Activated T-helper 2 cell treated with anti-CD3 and anti-CD28 coated beads, Interferon-gamma antibody, Interleukin-2, Interleukin-4, amounts not matched to agents 10 μg/mL and 5 μg/mL and 100 μg/mL, durations not matched to agents 14 hours and 24 hours and 36 hours (primary cell): ENCODE measurements at regions not wholly inside any gene's neighbourhood (a gene's known extent, or its start where the extent isn't known, plus 50 kb on each side); places are given as distances from the start of the nearest gene placed in this dataset.

Experiments
- DNase-seq: peaks from one replicate; pipeline ENCODE4 v3.0.0; 2021; ENCODE audit warnings: low spot score
- H3K27ac Mint-ChIP-seq: one replicate; pipeline ENCODE4 v1.8.0; 2021; ENCODE audit warnings: mixed read lengths
- H3K27me3 Mint-ChIP-seq: one replicate; pipeline ENCODE4 v1.8.0; 2021; ENCODE audit warnings: low read depth, mixed read lengths
- H3K36me3 Mint-ChIP-seq: one replicate; pipeline ENCODE4 v1.8.0; 2021; ENCODE audit warnings: low read depth, mixed read lengths
- H3K4me1 Mint-ChIP-seq: one replicate; pipeline ENCODE4 v1.8.0; 2021; ENCODE audit warnings: low read depth, mixed read lengths
- H3K4me3 Mint-ChIP-seq: one replicate; pipeline ENCODE4 v1.8.0; 2021; ENCODE audit warnings: low read depth, mild to moderate bottlenecking, moderate library complexity, mixed read lengths
- H3K9me3 Mint-ChIP-seq: one replicate; pipeline ENCODE4 v1.8.0; 2021; ENCODE audit warnings: mixed read lengths
- intact Hi-C: fragments of 100-400 bp; cut with micrococcal nuclease; formaldehyde crosslinking; loops from one replicate; pipeline ENCODE4 v1.15.1; 2023

- Mint-ChIP-seq H3K36me3 (no peaks in the 10 kb centered on the region), H3K27me3 (no peaks in the 10 kb centered on the region), H3K9me3 (no peaks in the 10 kb centered on the region), H3K27ac (no peak overlapping the region), H3K4me3 (no peak overlapping the region), H3K4me1 (no peaks in the 10 kb centered on the region)
- intact Hi-C loops: no loop called here
- no peak for DNase-seq
Measured at GRCh38 chr12:85573635-85574214, 262.5 kb downstream of the RASSF9 start.

GRCh38 chr12:85574291-85574690, 261.9 kb downstream of the RASSF9 start:
- no peak overlapping the region for H3K27ac Mint-ChIP-seq
- H3K4me1 Mint-ChIP-seq: no peaks in the 10 kb centered on the region
- DNase-seq: no peak
- intact Hi-C loops: no loop called here
- H3K9me3 Mint-ChIP-seq: no peaks in the 10 kb centered on the region
- no peaks in the 10 kb centered on the region for H3K27me3 Mint-ChIP-seq
- no peak overlapping the region for H3K4me3 Mint-ChIP-seq
- no peaks in the 10 kb centered on the region for H3K36me3 Mint-ChIP-seq

- no peak for DNase-seq
- Mint-ChIP-seq H3K27me3 (no peaks in the 10 kb centered on the region), H3K4me3 (no peak overlapping the region), H3K9me3 (no peaks in the 10 kb centered on the region), H3K4me1 (no peaks in the 10 kb centered on the region), H3K27ac (no peak overlapping the region), H3K36me3 (no peaks in the 10 kb centered on the region)
- intact Hi-C loops: loop anchor here (5.0 kb wide), 1 partner anchor 292 kb away; no protein-coding TSS in a partner anchor
Measured at GRCh38 chr12:85575120-85576096, 260.8 kb downstream of the RASSF9 start.

DNA sequence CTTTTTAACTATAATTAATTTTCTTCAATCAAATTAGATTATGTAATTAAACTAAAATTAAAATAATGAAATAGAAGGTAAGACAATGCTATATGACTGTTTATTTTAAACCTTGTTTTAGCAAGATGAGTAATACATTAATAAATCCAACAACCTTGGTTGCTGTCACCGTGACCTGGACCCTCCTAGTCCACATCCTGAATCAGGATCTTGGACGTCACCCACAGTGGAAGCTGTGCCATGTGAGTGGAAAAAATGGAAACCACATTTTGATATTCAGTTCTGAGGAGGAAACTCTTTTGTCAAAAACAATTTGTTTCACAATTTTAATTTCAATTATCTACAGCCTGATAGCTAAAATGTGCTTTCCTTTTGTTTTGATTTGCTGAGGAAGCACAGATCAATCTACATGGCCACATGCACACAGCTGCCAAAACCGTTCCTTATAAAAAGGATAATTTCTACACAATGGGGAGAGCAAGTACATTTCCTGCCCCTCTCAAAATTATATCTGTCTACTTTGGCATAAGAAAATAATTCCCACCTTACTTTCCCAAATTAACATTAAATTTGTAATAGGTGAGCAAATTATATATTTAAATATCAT, 255.5 kb downstream of the RASSF9 start:
- no peak for DNase-seq
- intact Hi-C loops: no loop called here
- Mint-ChIP-seq H3K4me3 (no peak overlapping the region), H3K9me3 (no peaks in the 10 kb centered on the region), H3K27me3 (no peaks in the 10 kb centered on the region), H3K27ac (no peak overlapping the region), H3K4me1 (no peaks in the 10 kb centered on the region), H3K36me3 (no peaks in the 10 kb centered on the region)

- intact Hi-C loops: no loop called here
- no peaks in the 10 kb centered on the region for H3K4me1 Mint-ChIP-seq
- no peak for DNase-seq
- no peaks in the 10 kb centered on the region for H3K27me3 Mint-ChIP-seq
- peaks cover 4% of the 10 kb centered on the region for H3K9me3 Mint-ChIP-seq
- H3K36me3 Mint-ChIP-seq: no peaks in the 10 kb centered on the region
- H3K27ac Mint-ChIP-seq: no peak overlapping the region
- H3K4me3 Mint-ChIP-seq: no peak overlapping the region
Measured at GRCh38 chr12:85587158-85587557, 249.1 kb downstream of the RASSF9 start.

- H3K27ac Mint-ChIP-seq: no peak overlapping the region
- intact Hi-C loops: no loop called here
- H3K36me3 Mint-ChIP-seq: no peaks in the 10 kb centered on the region
- H3K27me3 Mint-ChIP-seq: no peaks in the 10 kb centered on the region
- DNase-seq: no peak
- H3K4me3 Mint-ChIP-seq: no peak overlapping the region
- peaks cover 4% of the 10 kb centered on the region for H3K9me3 Mint-ChIP-seq
- H3K4me1 Mint-ChIP-seq: no peaks in the 10 kb centered on the region
Measured at GRCh38 chr12:85588221-85588620, 248.0 kb downstream of the RASSF9 start.

- intact Hi-C loops: no loop called here
- no peak overlapping the region for H3K4me3 Mint-ChIP-seq
Measured at GRCh38 chr12:85600841-85601240, 235.4 kb downstream of the RASSF9 start.

DNA sequence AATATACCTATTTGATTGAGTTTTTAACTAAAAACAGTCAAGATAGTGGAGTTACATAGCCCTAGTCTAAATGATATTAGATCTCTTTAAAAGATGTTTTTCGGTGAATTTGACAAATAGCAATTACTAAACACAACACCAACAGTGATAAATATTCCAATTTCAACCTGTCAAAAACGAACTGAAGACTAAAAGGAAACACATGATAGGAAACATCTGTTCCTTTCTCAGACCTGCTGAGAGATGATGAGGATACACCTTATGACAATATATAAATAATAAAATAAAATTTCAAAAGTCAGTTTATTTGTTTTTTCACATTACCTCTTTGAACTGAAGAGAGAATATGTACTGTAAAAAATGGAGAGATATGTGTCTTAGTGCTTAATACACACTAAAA, 232.7 kb downstream of the RASSF9 start:
- Mint-ChIP-seq H3K4me3 (no peak overlapping the region), H3K27ac (no peak overlapping the region), H3K4me1 (no peaks in the 10 kb centered on the region), H3K27me3 (no peaks in the 10 kb centered on the region), H3K36me3 (no peaks in the 10 kb centered on the region), H3K9me3 (no peaks in the 10 kb centered on the region)
- DNase-seq: no peak
- intact Hi-C loops: no loop called here

More at GRCh38 chr12:85600841-85601240, 235.4 kb downstream of the RASSF9 start:
- Mint-ChIP-seq H3K36me3 (no peaks in the 10 kb centered on the region), H3K27me3 (no peaks in the 10 kb centered on the region), H3K4me1 (no peaks in the 10 kb centered on the region), H3K27ac (no peak overlapping the region), H3K9me3 (peaks cover 4% of the 10 kb centered on the region)
- DNase-seq: no peak

GRCh38 chr12:85606455-85606854, 229.8 kb downstream of the RASSF9 start:
- intact Hi-C loops: no loop called here
- no peak overlapping the region for H3K27ac Mint-ChIP-seq
- no peaks in the 10 kb centered on the region for H3K27me3 Mint-ChIP-seq
- no peak overlapping the region for H3K4me3 Mint-ChIP-seq
- H3K36me3 Mint-ChIP-seq: no peaks in the 10 kb centered on the region
- no peaks in the 10 kb centered on the region for H3K9me3 Mint-ChIP-seq
- DNase-seq: no peak
- no peaks in the 10 kb centered on the region for H3K4me1 Mint-ChIP-seq

GRCh38 chr12:85609778-85610177, 226.4 kb downstream of the RASSF9 start:
- Mint-ChIP-seq H3K27me3 (no peaks in the 10 kb centered on the region), H3K9me3 (no peaks in the 10 kb centered on the region), H3K4me3 (no peak overlapping the region), H3K27ac (no peak overlapping the region), H3K4me1 (no peaks in the 10 kb centered on the region), H3K36me3 (no peaks in the 10 kb centered on the region)
- no peak for DNase-seq
- intact Hi-C loops: no loop called here

DNA sequence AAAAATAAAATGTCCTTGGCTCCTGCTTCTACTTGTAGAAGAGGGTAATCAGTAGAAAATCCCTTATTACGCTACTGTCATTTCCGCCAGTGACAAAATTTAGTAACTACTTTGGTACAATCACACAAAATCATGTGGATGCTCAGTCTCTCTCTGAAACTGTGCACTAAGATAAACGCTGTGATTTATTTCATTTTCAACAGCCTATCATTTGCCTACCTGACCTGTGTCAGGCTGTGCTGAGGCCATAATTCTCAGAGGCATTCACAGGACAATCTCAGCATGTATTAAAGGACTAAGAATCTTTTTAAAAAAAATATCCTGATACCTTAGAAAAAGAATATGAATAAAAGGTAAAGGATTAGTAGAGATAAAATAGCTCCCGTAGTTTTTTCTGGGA, 226.0 kb downstream of the RASSF9 start:
- Mint-ChIP-seq H3K36me3 (no peaks in the 10 kb centered on the region), H3K27ac (no peak overlapping the region), H3K27me3 (no peaks in the 10 kb centered on the region), H3K4me3 (no peak overlapping the region), H3K4me1 (no peaks in the 10 kb centered on the region), H3K9me3 (no peaks in the 10 kb centered on the region)
- no peak for DNase-seq
- intact Hi-C loops: no loop called here

DNA sequence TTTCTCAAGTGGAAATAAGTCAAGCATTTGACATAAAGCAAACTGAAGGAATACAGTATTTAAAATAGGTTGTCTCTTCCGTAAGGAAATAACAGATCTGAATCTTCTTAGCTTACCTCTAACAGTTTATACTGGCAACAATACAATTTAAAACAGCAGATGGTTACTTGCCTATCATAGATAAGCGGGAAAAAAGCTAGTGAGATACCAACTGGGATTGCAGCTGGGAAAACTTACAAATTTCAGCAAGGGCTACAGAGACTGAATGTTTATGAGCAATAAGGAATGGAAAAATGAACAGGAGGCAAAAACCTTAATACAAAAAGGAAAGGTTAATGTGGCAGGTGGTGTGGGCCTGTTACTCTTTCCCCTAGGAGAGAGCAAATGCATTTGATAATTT, 220.0 kb downstream of the RASSF9 start:
- intact Hi-C loops: no loop called here
- Mint-ChIP-seq H3K4me3 (no peak overlapping the region), H3K4me1 (no peaks in the 10 kb centered on the region), H3K27me3 (no peaks in the 10 kb centered on the region), H3K27ac (no peak overlapping the region), H3K36me3 (no peaks in the 10 kb centered on the region), H3K9me3 (no peaks in the 10 kb centered on the region)
- DNase-seq: no peak
